Stomach (tissue), 8 donors: ENCODE measurements at regions not wholly inside any gene's neighbourhood (a gene's known extent, or its start where the extent isn't known, plus 50 kb on each side); places are given as distances from the start of the nearest gene placed in this dataset.
A peak's percentile ranks its signal among the peaks of the same experiment; 100 is the strongest.

Experiments used
- DNase-seq, 2 donors: peaks; one replicate each; pipeline versions ENCODE4 v3.0.0 to v3.0.0-alpha.2; 2013 to 2019
- H3K27ac ChIP-seq, 5 donors: fragments of 200-600 bp in 4 of 5; sonication (generic) in 4 of 5; one replicate each; pipeline ENCODE4 v1.5.1; 2013 to 2019; ENCODE audit warnings: mild to moderate bottlenecking in 1 of 5, moderate library complexity in 1 of 5
- H3K27me3 ChIP-seq, 3 donors: fragments of 200-600 bp; sonication (generic); one replicate each; pipeline ENCODE4 v1.5.1; 2017 to 2019; ENCODE audit warnings: mixed run types in 1 of 3
- H3K36me3 ChIP-seq, 4 donors: fragments of 200-600 bp; sonication (generic); 1 replicate in 3 of 4; 2 replicates in 1 of 4; pipeline ENCODE4 v1.5.1; 2016 to 2019
- H3K4me1 ChIP-seq, 4 donors: fragments of 200-600 bp; sonication (generic); one replicate each; pipeline ENCODE4 v1.5.1; 2016 to 2019
- H3K4me3 ChIP-seq, 4 donors: fragments of 200-600 bp; sonication (generic) in 3 of 4; one replicate each; pipeline ENCODE4 v1.5.1; 2016 to 2019; ENCODE audit warnings: mild to moderate bottlenecking in 1 of 4
- H3K9me3 ChIP-seq, 4 donors: fragments of 200-600 bp; sonication (generic); one replicate each; pipeline ENCODE4 v1.5.1; 2016 to 2019
- EP300 ChIP-seq: sonication (generic); formaldehyde crosslinking; IDR thresholded peaks from one replicate; pipeline ENCODE4 v1.6.1; 2017; ENCODE audit warnings: antibody characterized with exemption
- POLR2A ChIP-seq, 4 donors: fragments of 450-650 bp; IDR thresholded peaks; one replicate each; pipeline ENCODE4 v1.6.1; 2016; ENCODE audit warnings: antibody characterized with exemption in 4 of 4, control low read depth in 2 of 4, mild to moderate bottlenecking in 1 of 4, moderate library complexity in 1 of 4
- POLR2AphosphoS5 ChIP-seq, 3 donors: sonication (generic); formaldehyde crosslinking; IDR thresholded peaks; one replicate each; pipeline ENCODE4 v1.6.1; 2016; ENCODE audit warnings: antibody characterized with exemption in 3 of 3
- WGBS, 5 donors: extraction: QIAGEN DNeasy Blood & Tissue Kit in 3 of 5; methylation state at CpG; one replicate each; pipeline versions ENCODE4 v1.1.5 to v1.1.7; 2013 to 2018; 5-methylcytosine and 5-hydroxymethylcytosine counted together
- intact Hi-C: fragments of 100-400 bp; cut with DNase I; formaldehyde crosslinking; loops from one replicate; pipeline ENCODE4 v1.15.1; 2023; ENCODE audit warnings: low total_unique reads
- TF ChIP-seq, protein P1 (sequence below), 7 experiments: fragments of 450-650 bp in 4 of 7; fragments of 200-600 bp in 3 of 7; sonication (generic) in 3 of 7; IDR thresholded peaks; one replicate each; pipeline ENCODE4 v1.5.1; 2016 to 2019; ENCODE audit warnings: antibody characterized with exemption in 7 of 7, control low read depth in 2 of 7, mild to moderate bottlenecking in 1 of 7
- donor health status: healthy with polysubstance abuse.
- donor health status: Bipolar disorder and iron deficiency.
- donor health status: healthy.

DNA sequence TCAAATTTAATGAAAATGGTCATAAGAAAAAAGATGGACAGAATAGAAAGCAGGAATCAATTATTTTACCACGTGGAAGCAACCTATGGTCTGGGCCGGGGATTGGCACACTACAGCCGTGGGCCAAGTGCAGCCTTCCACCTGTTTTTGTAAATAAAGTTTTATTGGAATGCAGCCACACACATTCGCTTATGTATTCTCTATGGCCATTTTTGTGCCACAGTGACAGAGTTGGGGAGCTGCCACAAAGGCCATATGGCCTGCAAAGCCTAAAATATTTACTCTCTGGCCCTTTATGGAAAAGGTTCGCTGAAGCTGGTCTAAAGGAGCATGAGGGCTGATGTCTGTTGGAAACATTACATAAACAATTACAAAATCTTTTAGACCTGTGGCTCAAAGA lies 144.8 kb downstream of the TMCO5A start:
- no peaks in the 10 kb centered on the region for H3K9me3 ChIP-seq
- no peaks in the 10 kb centered on the region for H3K27me3 ChIP-seq
- no peak overlapping the region for H3K4me3 ChIP-seq
- intact Hi-C loops = no loop called here
- no peak for DNase-seq
- whole genome bisulfite sequencing, 5 donors = 82 to 91% (median 90%) methylated on average over 5 of the region's 5 CpGs
- H3K27ac ChIP-seq = no peak overlapping the region
- TF ChIP-seq POLR2A (IDR thresholded peaks at IDR 0.05) (no peak), EP300 (no peak), POLR2AphosphoS5 (IDR thresholded peaks at IDR 0.05) (no peak)
- TF ChIP-seq, protein P1, sequence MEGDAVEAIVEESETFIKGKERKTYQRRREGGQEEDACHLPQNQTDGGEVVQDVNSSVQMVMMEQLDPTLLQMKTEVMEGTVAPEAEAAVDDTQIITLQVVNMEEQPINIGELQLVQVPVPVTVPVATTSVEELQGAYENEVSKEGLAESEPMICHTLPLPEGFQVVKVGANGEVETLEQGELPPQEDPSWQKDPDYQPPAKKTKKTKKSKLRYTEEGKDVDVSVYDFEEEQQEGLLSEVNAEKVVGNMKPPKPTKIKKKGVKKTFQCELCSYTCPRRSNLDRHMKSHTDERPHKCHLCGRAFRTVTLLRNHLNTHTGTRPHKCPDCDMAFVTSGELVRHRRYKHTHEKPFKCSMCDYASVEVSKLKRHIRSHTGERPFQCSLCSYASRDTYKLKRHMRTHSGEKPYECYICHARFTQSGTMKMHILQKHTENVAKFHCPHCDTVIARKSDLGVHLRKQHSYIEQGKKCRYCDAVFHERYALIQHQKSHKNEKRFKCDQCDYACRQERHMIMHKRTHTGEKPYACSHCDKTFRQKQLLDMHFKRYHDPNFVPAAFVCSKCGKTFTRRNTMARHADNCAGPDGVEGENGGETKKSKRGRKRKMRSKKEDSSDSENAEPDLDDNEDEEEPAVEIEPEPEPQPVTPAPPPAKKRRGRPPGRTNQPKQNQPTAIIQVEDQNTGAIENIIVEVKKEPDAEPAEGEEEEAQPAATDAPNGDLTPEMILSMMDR (IDR thresholded peaks at IDR 0.05) = no peak
- H3K36me3 ChIP-seq = no peaks in the 10 kb centered on the region
- H3K4me1 ChIP-seq = peaks cover 0 to 20% (median 0%) of the 10 kb centered on the region in 4 donors

- Histone ChIP-seq H3K27ac (no peak overlapping the region), H3K9me3 (no peaks in the 10 kb centered on the region), H3K27me3 (no peaks in the 10 kb centered on the region), H3K4me3 (no peak overlapping the region), H3K36me3 (no peaks in the 10 kb centered on the region), H3K4me1 (peaks cover 2 to 33% (median 7%) of the 10 kb centered on the region in 4 donors)
- DNase-seq = no peak
- intact Hi-C loops = no loop called here
- TF ChIP-seq POLR2AphosphoS5 (IDR thresholded peaks at IDR 0.05) = no peak
- TF ChIP-seq, protein P1 (IDR thresholded peaks at IDR 0.05) = no peak
- TF ChIP-seq EP300 = no peak
- no peak for TF ChIP-seq POLR2A (IDR thresholded peaks at IDR 0.05)
- WGBS, 5 donors = 54 to 64% (median 61%) methylated on average over 3 of the region's 3 CpGs
These were observed 146.3 kb downstream of the TMCO5A start for GRCh38 chr15:38080651-38081275.

DNA sequence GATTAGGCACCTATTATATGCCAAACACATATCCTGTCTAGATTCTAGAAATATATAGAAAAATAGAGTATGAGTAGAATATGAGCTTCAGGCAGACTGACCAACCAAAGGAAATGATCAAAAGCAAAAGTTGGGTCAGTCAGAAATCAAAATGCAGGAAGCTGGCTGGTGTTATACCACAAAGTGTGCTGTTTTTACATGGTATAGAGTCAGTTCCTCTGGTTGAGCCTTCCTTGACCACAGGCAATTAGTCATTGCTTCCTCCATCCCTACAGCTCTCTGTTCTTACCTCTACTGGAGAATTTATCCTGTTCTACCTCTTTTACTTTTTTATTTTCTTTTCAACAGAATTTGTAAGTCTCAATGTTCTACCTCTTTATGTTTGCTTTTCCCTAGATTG lies 149.8 kb downstream of the TMCO5A start:
- H3K27ac ChIP-seq = no peak overlapping the region
- no peak for TF ChIP-seq POLR2AphosphoS5 (IDR thresholded peaks at IDR 0.05)
- TF ChIP-seq POLR2A (IDR thresholded peaks at IDR 0.05) = no peak
- no peak for TF ChIP-seq EP300
- TF ChIP-seq, protein P1 (IDR thresholded peaks at IDR 0.05) = no peak
- DNase-seq = no peak
- peaks cover 3 to 39% (median 11%) of the 10 kb centered on the region in 4 donors for H3K4me1 ChIP-seq
- intact Hi-C loops = no loop called here
- H3K27me3 ChIP-seq = no peaks in the 10 kb centered on the region
- H3K36me3 ChIP-seq = no peaks in the 10 kb centered on the region
- H3K4me3 ChIP-seq = no peak overlapping the region
- no peaks in the 10 kb centered on the region for H3K9me3 ChIP-seq

GRCh38 chr15:38085114-38085513 lies 150.7 kb downstream of the TMCO5A start:
- no peaks in the 10 kb centered on the region for H3K27me3 ChIP-seq
- TF ChIP-seq POLR2A (IDR thresholded peaks at IDR 0.05) = no peak
- TF ChIP-seq POLR2AphosphoS5 (IDR thresholded peaks at IDR 0.05) = no peak
- TF ChIP-seq, protein P1 (IDR thresholded peaks at IDR 0.05) = no peak
- TF ChIP-seq EP300 = no peak
- peaks cover 3 to 33% (median 11%) of the 10 kb centered on the region in 4 donors for H3K4me1 ChIP-seq
- peak overlapping the region in 1 of 5 donors; percentile 33 for H3K27ac ChIP-seq
- 48 to 75% (median 63%) methylated on average over 7 of the region's 7 CpGs for WGBS, 5 donors
- no peak overlapping the region for H3K4me3 ChIP-seq
- no peaks in the 10 kb centered on the region for H3K36me3 ChIP-seq
- DNase-seq = no peak
- H3K9me3 ChIP-seq = no peaks in the 10 kb centered on the region
- intact Hi-C loops = no loop called here
